OCI-LY3 (cell line): ENCODE measurements at regions not wholly inside any gene's neighbourhood (a gene's known extent, or its start where the extent isn't known, plus 50 kb on each side); places are given as distances from the start of the nearest gene placed in this dataset.

Source experiments
- H2AFZ ChIP-seq: fragments of 200-600, 300-600 bp; shearing (Covaris generic); 2 replicates; pipeline ENCODE4 v1.6.0; 2014; ENCODE audit warnings: antibody characterized with exemption, low read depth, low read length
- H3K27ac ChIP-seq: fragments of 200-600, 300-600 bp; sonication (generic); 2 replicates; pipeline ENCODE4 v1.5.1; 2014; ENCODE audit warnings: mild to moderate bottlenecking, low read length, moderate library complexity, mixed read lengths
- H3K27me3 ChIP-seq: fragments of 200-600, 300-600 bp; sonication (generic); 2 replicates; pipeline ENCODE4 v1.6.1; 2014; ENCODE audit warnings: low read depth, low read length, mixed read lengths
- H3K36me3 ChIP-seq: fragments of 200-600, 300-600 bp; sonication (generic); replicated peaks from 2 replicates; pipeline ENCODE3; 2014; ENCODE audit warnings: low read depth, low read length, mixed read lengths
- H3K4me1 ChIP-seq: fragments of 300-600, 200-600 bp; sonication (generic); 2 replicates; pipeline ENCODE4 v1.6.1; 2014; ENCODE audit warnings: low read length, mixed read lengths
- H3K4me2 ChIP-seq: fragments of 200-600, 300-600 bp; sonication (generic); 2 replicates; pipeline ENCODE4 v1.6.1; 2014; ENCODE audit warnings: low read length, mixed read lengths
- H3K4me3 ChIP-seq: fragments of 300-600, 200-600 bp; sonication (generic); 2 replicates; pipeline ENCODE4 v1.5.1; 2014; ENCODE audit warnings: antibody characterized with exemption, mild to moderate bottlenecking, low read length, moderate library complexity
- H3K79me2 ChIP-seq: fragments of 300-600, 200-600 bp; shearing (Covaris generic); 2 replicates; pipeline ENCODE4 v1.6.1; 2014; ENCODE audit warnings: mild to moderate bottlenecking, low read length, mixed read lengths
- H3K9ac ChIP-seq: fragments of 300-600, 200-600 bp; shearing (Covaris generic); 2 replicates; pipeline ENCODE4 v1.6.0; 2014; ENCODE audit warnings: mild to moderate bottlenecking, low read length, moderate library complexity
- H3K9me3 ChIP-seq: fragments of 200-600, 300-600 bp; shearing (Covaris generic); 2 replicates; pipeline ENCODE4 v1.6.1; 2014; ENCODE audit warnings: low read length, mixed read lengths; ENCODE audit not compliant: insufficient read depth
- H4K20me1 ChIP-seq: fragments of 200-600, 300-600 bp; sonication (generic); 2 replicates; pipeline ENCODE4 v1.6.1; 2016; ENCODE audit warnings: low read length, mixed read lengths; ENCODE audit not compliant: insufficient read depth
- EZH2phosphoT487 ChIP-seq: fragments of 200-600 bp; shearing (Covaris generic); IDR thresholded peaks from 2 replicates; pipeline ENCODE4 v1.6.1; 2018; ENCODE audit warnings: antibody characterized with exemption, mixed run types, low read depth
- TF ChIP-seq, protein P1 (sequence below): fragments of 200-600, 300-600 bp; sonication (generic); IDR thresholded peaks from 2 replicates; pipeline ENCODE4 v1.5.1; 2014; ENCODE audit warnings: antibody characterized with exemption, low read length, low read depth

DNA sequence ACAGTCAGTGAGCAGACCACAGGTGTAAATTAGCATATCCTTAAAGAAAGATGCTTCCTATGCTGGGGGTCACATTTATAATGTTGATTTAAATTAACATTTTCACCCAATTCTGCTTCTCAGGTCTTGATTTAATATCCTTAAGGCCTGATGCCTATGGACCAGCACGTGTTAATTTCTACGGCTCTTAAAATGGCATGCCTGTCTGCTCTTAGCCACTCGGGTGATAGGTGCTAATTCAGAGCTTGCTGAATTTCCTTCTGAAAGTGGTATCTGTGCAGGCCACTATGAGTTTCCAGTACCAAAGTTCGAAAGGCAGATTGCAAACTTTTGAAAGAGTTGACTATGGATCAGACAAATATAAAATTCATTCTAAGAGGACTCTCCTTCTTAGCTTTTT, 487.4 kb upstream of the ADGRL2 start:
- Histone ChIP-seq H3K9ac (no peak overlapping the region), H2AFZ (no peak overlapping the region), H3K27me3 (no peaks in the 10 kb centered on the region), H3K4me2 (no peak overlapping the region), H3K4me3 (no peak overlapping the region), H3K27ac (no peak overlapping the region), H3K79me2 (no peaks in the 10 kb centered on the region), H4K20me1 (no peaks in the 10 kb centered on the region), H3K36me3 (no peaks in the 10 kb centered on the region), H3K9me3 (no peaks in the 10 kb centered on the region), H3K4me1 (no peaks in the 10 kb centered on the region)
- TF ChIP-seq EZH2phosphoT487 = no peak
- TF ChIP-seq, protein P1, sequence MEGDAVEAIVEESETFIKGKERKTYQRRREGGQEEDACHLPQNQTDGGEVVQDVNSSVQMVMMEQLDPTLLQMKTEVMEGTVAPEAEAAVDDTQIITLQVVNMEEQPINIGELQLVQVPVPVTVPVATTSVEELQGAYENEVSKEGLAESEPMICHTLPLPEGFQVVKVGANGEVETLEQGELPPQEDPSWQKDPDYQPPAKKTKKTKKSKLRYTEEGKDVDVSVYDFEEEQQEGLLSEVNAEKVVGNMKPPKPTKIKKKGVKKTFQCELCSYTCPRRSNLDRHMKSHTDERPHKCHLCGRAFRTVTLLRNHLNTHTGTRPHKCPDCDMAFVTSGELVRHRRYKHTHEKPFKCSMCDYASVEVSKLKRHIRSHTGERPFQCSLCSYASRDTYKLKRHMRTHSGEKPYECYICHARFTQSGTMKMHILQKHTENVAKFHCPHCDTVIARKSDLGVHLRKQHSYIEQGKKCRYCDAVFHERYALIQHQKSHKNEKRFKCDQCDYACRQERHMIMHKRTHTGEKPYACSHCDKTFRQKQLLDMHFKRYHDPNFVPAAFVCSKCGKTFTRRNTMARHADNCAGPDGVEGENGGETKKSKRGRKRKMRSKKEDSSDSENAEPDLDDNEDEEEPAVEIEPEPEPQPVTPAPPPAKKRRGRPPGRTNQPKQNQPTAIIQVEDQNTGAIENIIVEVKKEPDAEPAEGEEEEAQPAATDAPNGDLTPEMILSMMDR = no peak

DNA sequence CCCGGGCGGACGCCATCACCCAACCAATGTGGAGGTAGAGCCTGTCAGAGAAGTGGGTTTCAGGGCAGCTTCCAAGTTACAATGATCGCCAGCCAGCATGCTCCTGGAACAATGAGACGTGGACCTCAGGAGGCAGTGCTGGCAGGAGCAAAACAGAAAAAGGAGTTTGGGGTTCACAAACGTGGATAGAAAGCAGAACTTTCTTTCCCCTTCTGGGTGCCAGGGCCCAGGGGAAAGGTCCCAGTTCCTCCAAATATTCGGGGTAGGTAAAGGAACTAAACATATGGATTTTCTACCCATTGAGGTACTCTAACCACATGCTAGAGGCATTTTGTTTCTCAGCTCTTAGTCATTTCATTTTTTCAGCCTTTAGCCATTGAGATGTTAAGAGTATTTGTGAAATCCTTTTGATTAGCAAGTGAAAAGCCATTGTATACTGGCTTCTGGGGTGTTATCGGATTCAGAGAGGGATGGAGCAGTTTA, 488.4 kb upstream of the ADGRL2 start:
- H3K9ac ChIP-seq = no peak overlapping the region
- no peaks in the 10 kb centered on the region for H3K9me3 ChIP-seq
- TF ChIP-seq, protein P1 = no peak
- no peak for TF ChIP-seq EZH2phosphoT487
- no peaks in the 10 kb centered on the region for H3K4me1 ChIP-seq
- no peaks in the 10 kb centered on the region for H3K27me3 ChIP-seq
- no peak overlapping the region for H3K27ac ChIP-seq
- no peak overlapping the region for H2AFZ ChIP-seq
- H3K79me2 ChIP-seq = no peaks in the 10 kb centered on the region
- no peaks in the 10 kb centered on the region for H4K20me1 ChIP-seq
- H3K4me3 ChIP-seq = no peak overlapping the region
- no peak overlapping the region for H3K4me2 ChIP-seq
- no peaks in the 10 kb centered on the region for H3K36me3 ChIP-seq

DNA sequence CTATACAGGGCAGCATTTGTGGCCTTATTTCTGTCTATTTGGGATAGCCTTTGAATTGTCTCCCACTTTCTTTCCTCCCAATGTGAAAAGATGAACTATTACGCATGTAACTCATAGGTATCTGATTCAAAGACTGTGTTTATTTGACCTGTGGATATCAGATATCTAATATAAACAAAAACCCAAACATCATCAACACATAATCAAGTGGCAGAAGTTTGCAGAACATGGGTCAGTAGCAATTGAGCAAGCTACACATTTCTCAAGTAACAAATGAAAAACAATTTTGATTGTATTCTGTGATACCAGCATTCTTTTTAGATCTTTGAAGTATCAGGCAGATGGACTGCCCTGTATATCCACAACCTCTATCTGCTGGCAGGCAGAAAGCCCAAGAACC, 490.5 kb upstream of the ADGRL2 start:
- no peak overlapping the region for H3K9ac ChIP-seq
- H3K27me3 ChIP-seq = no peaks in the 10 kb centered on the region
- no peak overlapping the region for H3K27ac ChIP-seq
- H3K79me2 ChIP-seq = no peaks in the 10 kb centered on the region
- no peak overlapping the region for H2AFZ ChIP-seq
- H3K4me3 ChIP-seq = no peak overlapping the region
- TF ChIP-seq EZH2phosphoT487 = no peak
- TF ChIP-seq, protein P1 = no peak
- H3K36me3 ChIP-seq = no peaks in the 10 kb centered on the region
- H3K4me2 ChIP-seq = no peak overlapping the region
- H3K9me3 ChIP-seq = no peaks in the 10 kb centered on the region
- H4K20me1 ChIP-seq = no peaks in the 10 kb centered on the region
- no peaks in the 10 kb centered on the region for H3K4me1 ChIP-seq

DNA sequence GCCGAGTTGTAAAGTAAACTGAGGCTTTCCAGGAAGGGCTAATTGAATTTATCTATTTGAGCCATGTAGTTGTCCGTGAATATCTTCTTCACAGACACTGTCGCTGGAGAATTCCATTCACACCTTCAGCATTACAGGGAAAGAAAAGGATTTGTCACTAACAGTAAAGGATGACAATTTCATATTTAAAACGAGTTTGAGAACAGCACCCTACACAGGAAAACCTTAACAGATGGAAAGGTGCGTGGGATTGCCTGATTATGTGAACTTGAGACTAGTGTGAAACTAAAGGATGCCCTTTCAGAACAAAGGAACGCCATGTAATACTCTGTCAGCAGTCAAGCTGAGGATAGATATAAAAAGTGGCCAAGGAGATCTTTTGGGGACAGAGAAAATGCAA, 492.5 kb upstream of the ADGRL2 start:
- Histone ChIP-seq H3K27me3 (no peaks in the 10 kb centered on the region), H3K9ac (no peak overlapping the region), H4K20me1 (no peaks in the 10 kb centered on the region), H3K36me3 (no peaks in the 10 kb centered on the region), H3K79me2 (no peaks in the 10 kb centered on the region), H3K4me3 (no peak overlapping the region), H3K27ac (no peak overlapping the region), H3K4me2 (no peak overlapping the region), H3K4me1 (no peaks in the 10 kb centered on the region), H3K9me3 (no peaks in the 10 kb centered on the region), H2AFZ (no peak overlapping the region)
- TF ChIP-seq, protein P1 = no peak
- no peak for TF ChIP-seq EZH2phosphoT487
